ENCODE measurements at regions not wholly inside any gene's neighbourhood (a gene's known extent, or its start where the extent isn't known, plus 50 kb on each side); places are given as distances from the start of the nearest gene placed in this dataset.
"Not testable (repeated sequence)": the region's sequence is repeated elsewhere in the genome, so short reads cannot be mapped to it uniquely, and the experiment has no call there.

DNA sequence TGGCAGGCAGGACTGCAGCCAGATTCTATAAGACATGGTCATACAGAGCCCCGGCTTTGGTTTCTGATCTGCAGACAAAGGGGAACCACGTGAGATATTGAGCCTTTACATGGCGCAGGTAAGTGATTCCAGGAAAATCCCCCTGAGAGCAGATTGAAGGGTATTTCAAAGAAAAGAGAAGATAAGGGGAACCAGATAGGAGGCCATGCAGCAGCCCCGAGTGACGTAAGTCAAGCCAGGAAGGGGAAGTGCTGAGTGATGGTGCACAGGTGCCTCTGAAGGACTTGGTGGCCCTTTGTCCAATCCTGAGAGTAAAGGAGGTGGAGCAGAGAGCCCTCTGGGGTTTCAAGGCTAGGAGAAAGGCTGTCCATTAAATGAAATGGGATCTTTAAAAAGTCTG lies 329.0 kb downstream of the ACTR3B start:
- DNase-seq, result no peak

DNA sequence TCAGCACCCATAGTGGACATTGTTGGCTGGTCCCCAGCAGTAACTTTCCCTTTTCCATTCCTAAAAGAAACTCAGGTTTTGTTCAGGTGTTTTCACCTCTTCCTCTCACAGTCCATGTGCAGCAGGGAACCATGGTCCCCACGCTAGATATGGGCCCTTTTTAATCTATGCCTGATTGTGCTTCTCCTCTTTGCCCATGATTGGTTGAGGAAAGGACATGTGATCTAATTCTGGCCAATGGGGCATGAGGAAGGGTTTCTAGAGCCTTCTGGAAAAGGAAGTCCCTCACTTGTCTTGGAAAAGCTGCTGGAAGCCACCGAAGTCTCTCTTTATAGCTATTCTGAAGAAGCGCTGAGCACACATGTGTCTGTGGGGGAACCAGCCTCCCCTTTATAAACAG lies 330.7 kb downstream of the ACTR3B start:
- DNase-seq, result no peak

DNA sequence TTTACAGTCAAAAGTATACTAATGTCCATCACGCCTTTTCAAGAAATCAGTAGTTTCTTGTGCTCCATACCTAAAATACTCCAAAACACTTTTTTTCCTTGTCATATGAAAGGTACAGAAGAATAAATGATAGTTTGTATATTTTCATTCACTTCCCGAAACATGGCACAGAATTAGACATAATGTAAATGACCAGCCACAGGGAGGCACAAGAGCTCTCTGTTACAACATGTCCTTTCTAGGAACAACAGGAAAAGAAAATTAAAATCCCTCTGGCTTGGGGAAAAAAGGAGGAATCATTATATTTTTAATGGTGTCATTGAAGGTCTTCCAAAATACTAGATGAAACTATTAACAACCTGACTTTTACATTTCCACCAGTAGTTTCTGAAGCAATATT lies 331.2 kb downstream of the ACTR3B start:
- DNase-seq, result no peak

DNA sequence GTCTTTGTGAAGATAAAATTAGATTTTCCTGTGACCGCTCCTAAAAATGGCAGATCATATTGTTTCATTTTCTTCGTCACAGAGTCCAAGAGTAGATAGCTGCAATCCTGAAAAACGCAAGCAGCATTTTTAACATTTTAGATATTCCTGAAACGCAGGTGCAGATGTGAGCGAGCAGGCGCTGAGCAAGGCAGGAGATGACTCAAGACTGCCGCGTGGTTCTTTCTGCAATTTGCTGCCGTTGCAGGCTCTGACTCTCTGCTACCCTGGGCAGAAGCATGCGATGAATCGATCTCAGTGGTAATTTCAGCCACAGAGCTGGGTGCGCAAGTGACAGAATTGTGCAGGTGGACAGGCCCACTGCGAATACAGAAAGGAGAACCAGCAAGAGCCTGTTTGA lies 331.9 kb downstream of the ACTR3B start:
- no peak for DNase-seq

DNA sequence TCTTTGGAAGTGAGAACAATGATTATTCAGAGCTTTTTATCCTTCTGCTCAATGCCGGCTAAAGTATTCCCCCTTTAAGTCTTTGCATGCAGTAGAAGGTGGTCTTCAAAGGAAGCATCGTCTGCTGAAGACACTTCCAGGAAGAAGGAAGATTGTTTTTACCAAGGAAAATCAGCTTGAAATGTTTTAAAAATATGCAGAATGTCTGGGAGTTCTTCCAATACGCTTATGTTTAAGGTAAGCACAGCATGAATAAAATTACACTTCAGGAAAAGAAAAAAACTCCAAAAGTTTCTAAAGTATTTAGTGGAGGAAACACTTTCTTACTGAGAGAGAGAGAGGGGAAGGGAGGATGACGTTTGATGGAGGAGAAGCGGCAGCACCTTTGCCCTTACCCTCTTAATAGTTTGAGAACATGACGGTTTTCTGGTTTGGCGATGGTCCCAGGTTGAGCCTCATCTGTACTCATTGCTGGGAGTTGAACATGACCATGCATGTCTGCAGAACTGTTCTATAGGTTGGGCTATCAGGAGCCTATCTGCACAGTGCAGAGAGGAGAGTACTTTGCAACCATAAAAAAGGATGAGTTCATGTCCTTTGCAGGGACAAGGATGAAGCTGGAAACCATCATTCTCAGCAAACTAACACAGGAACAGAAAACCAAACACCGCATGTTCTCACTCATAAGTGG lies 338.1 kb downstream of the ACTR3B start:
- DNase-seq, result no peak

DNA sequence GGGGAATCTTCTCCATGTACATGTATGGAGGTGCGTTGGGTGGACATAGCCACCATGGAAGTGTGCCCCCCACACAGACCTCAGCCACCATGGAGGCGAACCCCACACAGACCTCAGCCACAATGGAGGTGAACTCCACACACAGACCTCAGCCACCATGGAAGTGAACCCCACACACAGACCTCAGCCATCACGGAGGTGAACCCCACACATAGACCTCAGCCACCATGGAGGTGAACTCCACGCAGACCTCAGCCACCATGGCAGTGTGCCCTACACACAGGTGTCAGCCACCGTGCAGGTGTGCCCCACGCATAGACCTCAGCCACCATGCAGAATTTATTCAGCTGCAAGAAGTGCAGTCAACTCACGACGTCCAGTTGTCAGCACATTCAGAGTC lies 339.7 kb downstream of the ACTR3B start:
- DNase-seq, result no peak

DNA sequence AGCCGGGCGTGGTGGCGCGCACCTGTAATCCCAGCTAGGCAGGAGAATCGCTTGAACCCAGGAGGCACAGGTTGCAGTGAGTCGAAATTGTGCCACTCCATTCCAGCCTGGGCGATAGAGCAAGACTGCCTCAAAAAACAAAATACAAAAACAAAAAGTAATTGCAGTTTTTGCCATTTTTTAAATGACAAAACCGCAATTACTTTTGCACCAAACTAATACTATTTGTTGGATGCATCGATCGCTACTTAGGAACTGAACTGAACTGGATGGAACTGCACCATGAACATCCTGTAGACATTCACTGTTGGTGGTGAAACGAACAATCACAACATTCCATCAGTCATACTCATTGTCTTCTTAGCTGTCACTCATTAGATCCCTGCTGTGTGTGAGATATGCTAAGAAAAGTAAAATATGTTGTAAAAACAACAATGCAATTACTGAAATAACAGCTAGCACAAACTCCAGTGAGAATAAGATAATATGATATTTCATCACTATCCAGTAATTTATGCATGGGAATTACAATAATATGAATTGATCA lies 341.2 kb downstream of the ACTR3B start:
- DNase-seq, result no peak

DNA sequence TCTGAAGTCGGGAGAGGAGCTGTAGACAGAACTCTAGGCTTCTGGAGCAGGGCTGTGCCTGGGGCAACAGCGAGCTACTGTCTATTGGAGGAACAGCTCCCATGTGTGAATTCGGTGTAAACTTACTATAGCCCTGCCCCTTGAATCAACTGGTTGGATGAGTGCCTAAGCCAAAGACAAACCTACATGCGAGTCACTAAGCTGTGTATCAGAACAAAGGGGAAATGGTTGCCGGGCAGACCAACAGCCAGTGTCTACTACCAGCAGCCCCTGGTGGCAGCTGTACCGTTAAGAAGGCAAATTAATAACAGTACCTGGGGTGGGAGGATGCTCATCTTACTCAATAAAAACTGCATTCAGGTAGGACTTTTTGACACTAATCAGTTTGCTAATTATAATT lies 343.6 kb downstream of the ACTR3B start:
- DNase-seq, result no peak

DNA sequence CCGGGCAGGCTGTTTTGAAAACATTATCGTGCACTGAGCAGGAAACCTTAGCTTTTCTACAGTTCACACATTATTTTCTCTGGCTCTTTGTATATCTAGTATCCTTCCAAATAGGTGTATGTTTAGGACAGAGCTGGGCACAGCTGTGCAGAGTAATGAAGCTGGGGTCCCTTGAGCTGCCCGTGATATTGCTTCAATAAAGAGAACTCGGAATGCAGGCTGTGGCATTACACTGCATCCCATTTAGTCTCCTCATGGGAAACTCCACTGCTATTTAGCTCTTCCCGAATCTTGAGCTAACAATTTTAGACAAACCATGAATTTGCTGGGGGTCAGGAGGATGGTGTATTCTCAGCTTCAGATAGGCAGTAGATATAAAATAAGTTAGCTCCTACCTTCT lies 348.3 kb downstream of the ACTR3B start:
- DNase-seq, result no peak

DNA sequence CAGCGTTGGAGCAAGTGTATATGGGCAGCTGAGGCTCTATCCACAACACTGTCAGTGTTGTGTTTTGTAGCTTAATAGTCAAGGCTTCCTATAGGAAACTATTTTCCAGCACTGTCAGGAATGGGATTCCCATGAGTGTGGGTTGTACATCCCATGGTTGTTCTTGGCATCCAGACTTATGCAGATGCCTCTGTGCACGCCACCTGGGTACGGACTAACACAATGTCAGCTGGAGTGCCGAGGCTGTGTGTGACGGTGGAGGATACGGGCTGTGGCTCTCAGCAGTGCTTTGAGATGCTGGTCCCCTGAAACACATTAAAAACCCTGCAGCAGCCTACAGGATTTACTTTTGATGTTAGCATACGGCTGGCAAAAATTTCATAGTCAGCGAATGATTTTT lies 350.0 kb downstream of the ACTR3B start:
- no peak for DNase-seq

DNA sequence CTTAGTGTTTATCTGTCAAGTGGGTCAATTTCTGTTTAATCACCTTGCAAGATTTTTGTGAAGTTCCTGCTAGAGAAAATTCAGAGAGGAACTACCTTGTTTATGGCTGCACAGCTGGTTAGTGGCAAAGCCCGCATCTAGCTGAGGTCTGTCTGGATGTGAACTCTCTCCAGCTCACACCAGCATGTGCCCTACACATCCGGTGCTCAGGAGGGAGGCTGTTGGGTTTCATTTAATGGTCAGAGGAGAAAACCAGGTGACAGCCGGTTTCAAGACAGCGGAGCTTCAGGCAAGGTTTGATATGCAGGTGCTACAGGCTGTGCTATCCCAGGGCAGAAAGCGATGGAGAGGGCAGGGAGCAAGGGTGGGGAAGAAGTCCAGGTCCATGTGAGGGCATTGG lies 351.1 kb downstream of the ACTR3B start:
- no peak for DNase-seq

DNA sequence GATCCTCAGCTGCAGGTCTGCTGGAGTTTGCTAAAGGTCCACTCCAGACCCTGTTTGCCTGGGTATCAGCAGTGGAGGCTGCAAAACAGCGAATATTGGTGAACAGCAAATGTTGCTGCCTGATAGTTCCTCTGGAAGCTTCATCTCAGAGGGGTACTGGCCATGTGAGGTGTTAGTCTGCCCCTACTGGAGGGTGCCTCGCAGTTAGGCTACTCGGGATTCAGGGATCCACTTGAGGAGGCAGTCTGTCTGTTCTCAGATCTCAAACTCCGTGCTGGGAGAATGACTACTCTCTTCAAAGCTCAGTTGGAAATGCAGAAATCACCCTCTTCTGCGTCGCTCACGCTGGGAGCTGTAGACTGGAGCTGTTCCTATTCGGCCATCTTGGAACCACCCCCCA lies 362.7 kb downstream of the ACTR3B start:
- not testable (repeated sequence) for DNase-seq

DNA sequence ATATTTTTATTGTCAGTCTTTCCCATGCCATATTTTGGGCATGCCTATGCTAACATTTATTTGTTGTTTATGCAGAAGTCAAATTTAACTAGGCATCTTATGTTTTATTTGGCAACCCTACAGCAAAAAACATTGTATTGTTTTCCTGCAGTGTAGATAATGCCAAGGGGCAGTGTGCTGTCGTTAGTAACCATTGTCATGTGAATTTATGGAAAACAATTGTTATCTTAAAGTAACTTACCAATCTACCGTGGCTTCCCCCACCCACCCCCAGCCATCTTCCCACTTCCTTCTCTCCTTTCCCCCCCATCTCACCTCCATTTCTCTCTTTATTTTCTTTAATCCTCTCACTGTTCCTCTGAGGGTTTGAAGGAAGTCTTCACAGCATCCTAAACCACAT lies 370.5 kb downstream of the ACTR3B start:
- no peak for DNase-seq

DNA sequence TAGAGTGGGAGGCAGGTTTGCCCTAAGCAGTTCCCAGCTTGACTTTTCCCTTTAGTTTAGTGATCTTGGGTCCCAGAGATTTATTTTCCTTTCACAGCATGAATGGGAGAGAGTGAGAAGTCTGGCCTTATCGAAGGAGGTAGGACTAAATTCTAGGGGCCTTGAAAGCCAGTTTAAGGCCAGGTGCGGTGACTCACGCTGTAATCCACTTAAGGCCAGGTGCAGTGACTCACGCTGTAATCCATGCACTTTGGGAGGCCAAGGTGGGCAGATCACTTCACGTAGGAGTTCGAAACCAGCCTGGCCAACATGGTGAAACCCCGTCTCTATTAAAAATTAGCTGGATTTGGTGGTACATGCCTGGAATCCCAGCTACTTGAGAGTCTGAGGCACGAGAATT lies 392.2 kb downstream of the ACTR3B start:
- DNase-seq, result no peak

DNA sequence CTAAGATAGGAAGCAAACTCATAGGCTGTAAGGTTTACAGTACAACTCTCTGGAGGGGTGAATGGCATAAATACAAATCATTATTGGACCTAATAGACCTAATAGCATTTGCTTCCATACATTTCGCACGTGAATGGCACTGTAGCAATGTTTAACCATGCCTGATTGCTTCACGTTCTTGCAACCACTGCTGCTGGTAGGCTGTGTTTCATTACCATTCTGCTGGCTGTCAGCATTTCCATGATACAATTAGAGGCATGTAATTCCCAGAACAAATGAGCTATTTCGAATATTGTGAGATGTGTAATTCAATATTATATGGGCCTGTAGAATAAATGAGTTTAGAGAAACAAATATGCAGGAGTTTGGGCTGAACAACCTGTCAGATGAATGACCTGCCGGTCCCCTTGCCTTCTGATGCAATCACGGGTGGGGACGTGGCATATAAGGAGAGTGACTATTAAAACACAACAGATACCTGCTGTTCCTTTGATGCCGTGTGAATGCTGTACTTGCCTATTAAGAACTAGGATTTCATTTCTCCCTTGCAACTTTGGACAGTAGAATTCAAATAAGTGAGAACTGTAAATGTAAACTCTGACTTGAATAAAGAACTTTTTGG lies 393.4 kb downstream of the ACTR3B start:
- no peak for DNase-seq

DNA sequence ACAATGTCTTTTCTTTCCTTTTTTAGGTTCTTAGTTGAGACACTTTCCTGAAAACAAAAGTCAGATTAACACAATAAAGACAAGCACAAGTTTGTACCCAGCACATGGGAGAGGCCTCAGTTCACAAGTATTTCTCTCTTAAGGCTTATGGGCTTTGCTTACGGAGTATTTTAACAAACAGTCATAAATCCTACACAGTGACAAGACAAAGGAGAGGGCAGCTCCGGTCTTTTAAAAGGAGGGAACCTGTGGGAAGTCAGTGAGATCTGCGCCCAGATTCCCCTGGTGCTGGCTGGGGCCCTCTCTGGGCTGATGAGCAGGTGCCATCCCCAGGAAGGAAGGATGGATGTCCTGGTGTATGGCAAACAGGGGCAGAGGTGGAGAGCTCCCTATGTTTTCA lies 398.6 kb downstream of the ACTR3B start:
- no peak for DNase-seq

DNA sequence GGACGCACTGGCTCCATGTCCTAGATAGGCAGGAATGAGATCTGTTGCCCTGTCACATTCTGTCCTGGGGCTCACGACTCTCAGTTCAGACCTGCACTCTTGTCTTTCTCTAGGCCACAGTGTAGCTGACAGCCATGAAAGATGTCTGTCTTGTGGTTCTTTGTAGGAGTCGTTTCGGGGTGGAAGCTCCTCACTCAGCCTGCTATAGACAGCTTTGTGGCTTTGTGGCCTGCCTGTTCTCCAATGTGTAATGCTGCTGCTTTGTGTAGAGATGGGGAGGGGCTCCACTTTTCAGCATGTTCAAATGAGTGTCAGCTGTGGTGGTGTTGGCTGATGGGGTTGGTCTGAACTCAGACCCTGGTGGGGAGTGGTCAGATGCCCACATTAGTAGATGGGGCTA lies 410.7 kb downstream of the ACTR3B start:
- no peak for DNase-seq

DNA sequence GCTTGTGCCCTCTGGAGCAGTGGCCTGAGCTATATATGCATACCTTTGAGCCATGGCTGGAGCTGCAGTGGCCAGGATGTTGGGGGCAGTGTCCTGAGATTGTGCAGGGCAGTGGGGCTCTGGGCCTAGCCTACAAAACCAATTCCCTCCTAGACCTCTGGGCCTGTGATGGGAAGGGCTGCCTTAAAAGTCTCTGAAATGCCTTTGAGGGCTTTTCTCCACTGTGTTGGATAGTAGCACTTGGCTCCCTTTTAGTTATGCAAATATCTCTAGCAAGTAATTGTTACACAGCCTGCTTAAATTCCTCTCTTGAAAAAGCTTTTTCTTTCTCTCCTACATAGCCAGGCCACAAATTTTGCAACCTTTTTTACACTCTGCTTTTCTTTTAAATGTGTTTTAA lies 426.4 kb downstream of the ACTR3B start:
- no peak for DNase-seq

DNA sequence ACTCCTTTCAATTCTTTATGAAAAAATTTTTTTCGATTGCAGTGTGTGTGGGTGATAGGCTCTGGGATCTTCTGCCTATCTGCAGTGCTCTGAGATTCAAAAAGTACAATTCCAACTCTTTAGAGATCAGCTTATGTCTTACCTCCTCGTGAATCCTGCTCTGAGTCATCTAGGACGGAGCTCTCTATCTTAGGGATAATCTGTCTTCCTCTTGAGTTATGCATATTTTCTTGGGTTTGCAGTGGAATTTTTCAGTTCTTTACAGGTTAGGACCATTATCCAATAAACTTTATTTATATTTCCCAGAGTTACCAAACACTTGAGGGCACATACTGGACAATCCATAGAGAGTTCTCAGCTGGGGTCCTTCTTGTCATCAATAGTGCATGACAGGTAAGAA lies 428.6 kb downstream of the ACTR3B start:
- no peak for DNase-seq

DNA sequence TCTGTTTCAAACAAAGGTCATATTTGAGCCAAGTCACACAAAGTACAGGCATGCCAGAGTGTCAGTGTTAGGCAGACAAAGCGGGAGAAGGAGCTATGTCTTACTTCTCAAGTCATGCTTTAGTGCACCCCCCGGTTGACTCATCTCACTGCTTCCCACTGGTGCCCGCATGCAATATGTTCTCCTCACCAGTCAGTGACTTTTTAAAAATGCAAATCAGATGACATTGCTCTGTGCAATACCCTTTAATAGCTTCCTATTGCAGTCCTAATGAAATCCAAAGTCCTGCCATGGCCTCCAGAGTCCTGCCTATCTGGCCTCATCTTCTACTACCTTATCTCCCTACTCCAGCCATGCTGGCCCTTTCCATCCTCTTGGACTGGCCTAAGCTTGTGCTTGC lies 429.1 kb downstream of the ACTR3B start:
- DNase-seq, result no peak

DNA sequence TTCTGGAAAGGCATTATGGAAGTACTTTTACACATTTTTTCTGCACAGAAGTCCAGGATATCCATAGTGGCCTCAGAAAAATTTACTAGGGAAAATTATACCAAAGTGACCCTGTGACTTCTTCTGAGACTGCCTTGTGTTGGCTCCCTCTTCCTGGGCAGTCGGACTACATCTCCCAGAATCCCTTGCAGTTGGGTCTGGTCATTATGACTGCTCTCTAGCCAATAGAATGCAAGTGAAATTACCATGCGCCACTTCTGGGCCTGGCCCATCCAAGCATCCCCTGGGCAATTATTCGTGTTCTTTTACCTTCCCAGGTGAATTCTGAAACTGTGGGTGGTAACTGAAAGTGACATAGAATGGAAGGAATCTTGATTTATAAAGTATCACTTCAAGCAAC lies 430.9 kb downstream of the ACTR3B start:
- no peak for DNase-seq

DNA sequence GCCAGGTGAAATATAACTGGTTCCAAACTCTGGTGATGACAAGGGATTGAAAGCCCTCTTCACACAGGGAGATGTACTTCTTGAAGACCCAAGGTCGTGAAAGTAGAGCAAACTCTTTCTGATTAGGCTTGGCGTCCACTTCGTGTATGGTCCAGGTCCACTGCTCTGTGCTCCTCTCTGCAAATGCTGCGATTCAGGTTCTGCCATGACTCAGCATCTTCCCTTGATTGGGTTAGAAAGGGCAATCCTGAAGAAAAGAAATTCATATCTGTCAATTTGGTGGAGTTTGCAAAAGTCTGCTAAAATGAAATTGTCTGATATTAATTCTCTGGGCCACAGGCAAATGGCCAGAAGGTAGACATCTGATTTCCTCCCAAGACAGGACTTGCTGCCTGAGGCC lies 431.4 kb downstream of the ACTR3B start:
- DNase-seq, result no peak

DNA sequence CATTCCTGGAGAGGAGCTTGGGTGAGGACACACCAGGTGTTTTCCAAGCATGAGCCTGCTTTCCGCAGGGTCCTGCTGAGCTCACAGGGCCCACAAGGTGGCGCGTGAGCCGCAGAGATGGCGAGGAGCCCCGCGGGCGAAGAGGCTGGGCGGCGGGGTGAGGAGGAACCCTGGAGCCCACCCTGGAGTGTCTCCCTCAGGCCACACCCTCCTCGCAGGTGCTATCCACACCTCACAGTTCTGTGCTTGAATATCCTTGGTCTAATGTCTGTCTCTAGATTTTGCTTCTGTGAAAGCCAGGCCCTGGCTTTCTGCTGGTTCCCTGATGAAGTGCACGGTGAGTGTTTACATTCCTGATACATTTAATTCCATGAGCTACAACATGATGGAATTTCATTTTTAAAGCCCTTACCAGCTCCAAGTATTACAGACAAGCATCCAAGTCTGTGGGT lies 433.6 kb downstream of the ACTR3B start:
- peak in 1 of 2 donors; percentile 1 for DNase-seq

DNA sequence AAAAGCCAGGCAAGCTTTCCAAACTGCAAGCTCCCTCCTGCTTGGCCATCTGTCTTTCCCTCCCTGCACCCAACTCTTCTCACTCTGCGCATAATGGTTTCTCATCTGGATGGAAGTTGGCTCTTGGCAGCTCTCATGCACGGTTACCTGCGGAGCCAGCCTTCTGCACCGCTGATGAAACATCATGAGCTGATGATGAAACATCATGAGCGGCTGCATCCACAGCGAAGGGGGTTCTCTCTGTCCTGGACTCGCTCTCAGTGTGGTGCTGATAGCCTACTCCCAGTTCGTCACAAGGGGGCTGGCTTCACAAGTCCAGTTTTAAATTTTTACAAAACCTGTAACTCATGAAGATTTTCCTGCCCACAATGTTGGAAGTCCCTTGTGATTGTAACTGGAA lies 457.5 kb downstream of the ACTR3B start:
- DNase-seq, result no peak

DNA sequence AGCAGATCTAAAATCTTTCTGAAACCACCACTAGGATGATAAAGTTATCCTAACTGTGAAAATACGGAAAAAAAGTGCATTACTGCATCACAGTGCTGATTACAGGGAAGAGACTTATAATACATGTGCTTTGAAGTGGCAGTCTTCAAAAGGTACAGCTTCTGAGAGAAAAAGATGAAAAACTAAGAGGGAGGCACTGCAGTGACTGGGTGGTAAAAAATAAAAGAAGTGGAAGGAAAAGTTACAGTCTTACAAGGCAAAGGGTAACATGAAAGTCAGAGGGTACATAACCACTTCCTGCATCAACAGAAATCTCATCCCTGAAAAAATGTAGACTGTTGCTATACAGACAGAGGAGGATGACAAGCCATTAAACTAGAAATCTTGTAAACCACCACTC lies 465.3 kb downstream of the ACTR3B start:
- no peak for DNase-seq

Data from stimulated activated CD4-positive, alpha-beta T cell treated with anti-CD3 and anti-CD28 coated beads, Interleukin-2, amount 100 ng/mL, for 48 hours (primary cell).